ENCODE measurements at regions not wholly inside any gene's neighbourhood (a gene's known extent, or its start where the extent isn't known, plus 50 kb on each side); places are given as distances from the start of the nearest gene placed in this dataset.

DNA sequence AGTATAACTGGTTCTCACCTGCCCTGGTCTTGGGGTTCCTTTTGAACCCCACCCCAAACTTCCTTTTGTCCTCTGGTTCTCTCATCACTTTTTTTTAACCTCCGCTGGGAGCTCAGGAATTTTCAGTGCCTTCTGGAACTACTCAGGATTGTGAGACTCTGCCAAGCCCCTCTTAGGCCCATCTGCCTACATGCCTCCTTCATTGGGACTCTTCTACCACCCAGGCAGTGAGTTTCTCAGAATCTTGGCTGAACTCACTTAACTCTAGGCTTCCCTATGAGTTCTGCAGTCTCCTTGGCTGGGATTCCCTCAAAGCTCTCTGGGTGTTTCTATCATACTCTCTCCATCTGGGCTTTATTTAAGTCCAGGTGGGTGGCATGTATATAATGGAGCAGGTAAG is 86.3 kb downstream of the MDH1 start:
- ChIA-PET CTCF (interaction anchor here (0.6 kb wide), 1 partner anchor 9 kb away, joined by 3 read pairs; no protein-coding TSS in a partner anchor), POLR2A (no interaction called here)
- TF ChIP-seq L3MBTL2 (conservative IDR thresholded peaks at IDR 0.05) (no peak), SUZ12 (IDR thresholded peaks at IDR 0.05) (no peak), TARDBP (IDR thresholded peaks at IDR 0.05) (no peak), FOXM1 (IDR thresholded peaks at IDR 0.05; ENCODE audit: borderline replicate concordance) (no peak), NFRKB (IDR thresholded peaks at IDR 0.05) (no peak), HDGF (IDR thresholded peaks at IDR 0.05; ENCODE audit: borderline replicate concordance) (no peak), SP1 (IDR thresholded peaks at IDR 0.05) (no peak), FOXA1 (IDR thresholded peaks at IDR 0.05) (no peak), ZNF384 (IDR thresholded peaks at IDR 0.05) (no peak), ELF4 (IDR thresholded peaks at IDR 0.05) (no peak), ARNT (IDR thresholded peaks at IDR 0.05) (no peak), LEF1 (IDR thresholded peaks at IDR 0.05; ENCODE audit: borderline replicate concordance) (no peak), BHLHE40 (IDR thresholded peaks at IDR 0.05; ENCODE audit: borderline replicate concordance) (no peak), CTBP1 (IDR thresholded peaks at IDR 0.05; ENCODE audit: borderline replicate concordance) (no peak), FOXK2 (IDR thresholded peaks at IDR 0.05) (no peak)
- TF ChIP-seq, protein P1, sequence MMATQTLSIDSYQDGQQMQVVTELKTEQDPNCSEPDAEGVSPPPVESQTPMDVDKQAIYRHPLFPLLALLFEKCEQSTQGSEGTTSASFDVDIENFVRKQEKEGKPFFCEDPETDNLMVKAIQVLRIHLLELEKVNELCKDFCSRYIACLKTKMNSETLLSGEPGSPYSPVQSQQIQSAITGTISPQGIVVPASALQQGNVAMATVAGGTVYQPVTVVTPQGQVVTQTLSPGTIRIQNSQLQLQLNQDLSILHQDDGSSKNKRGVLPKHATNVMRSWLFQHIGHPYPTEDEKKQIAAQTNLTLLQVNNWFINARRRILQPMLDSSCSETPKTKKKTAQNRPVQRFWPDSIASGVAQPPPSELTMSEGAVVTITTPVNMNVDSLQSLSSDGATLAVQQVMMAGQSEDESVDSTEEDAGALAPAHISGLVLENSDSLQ (IDR thresholded peaks at IDR 0.05), result no peak
- DNase-seq (ENCODE audit: extremely low spot score), result no peak

DNA sequence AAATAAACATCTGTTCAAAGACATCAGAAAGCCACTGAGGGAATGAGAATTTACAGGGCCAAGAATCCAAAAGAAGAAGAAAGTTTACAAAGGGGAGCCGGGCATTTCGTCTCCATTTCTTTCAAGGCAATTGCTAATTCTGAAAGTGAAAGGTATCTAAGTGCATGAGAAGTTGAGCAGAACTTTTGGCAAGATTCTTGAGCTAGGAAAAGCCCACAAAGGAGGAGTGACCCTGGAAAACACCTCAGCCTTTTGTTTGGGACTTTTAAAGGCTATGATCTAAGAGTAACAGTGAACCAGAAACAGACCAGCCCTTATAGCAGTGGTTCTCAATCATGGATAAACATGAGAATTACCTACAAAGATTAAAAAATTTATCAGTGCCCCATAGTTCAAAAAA is 87.4 kb downstream of the MDH1 start:
- CTCF ChIA-PET, result interaction anchor here (0.9 kb wide), 1 partner anchor 23 kb away, joined by 3 read pairs; no protein-coding TSS in a partner anchor
- DNase-seq (ENCODE audit: extremely low spot score), result no peak
- TF ChIP-seq BHLHE40 (IDR thresholded peaks at IDR 0.05; ENCODE audit: borderline replicate concordance), result no peak
- no peak for TF ChIP-seq TARDBP (IDR thresholded peaks at IDR 0.05)
- no peak for TF ChIP-seq SP1 (IDR thresholded peaks at IDR 0.05)
- no peak for TF ChIP-seq FOXM1 (IDR thresholded peaks at IDR 0.05; ENCODE audit: borderline replicate concordance)
- POLR2A ChIA-PET, result no interaction called here

DNA sequence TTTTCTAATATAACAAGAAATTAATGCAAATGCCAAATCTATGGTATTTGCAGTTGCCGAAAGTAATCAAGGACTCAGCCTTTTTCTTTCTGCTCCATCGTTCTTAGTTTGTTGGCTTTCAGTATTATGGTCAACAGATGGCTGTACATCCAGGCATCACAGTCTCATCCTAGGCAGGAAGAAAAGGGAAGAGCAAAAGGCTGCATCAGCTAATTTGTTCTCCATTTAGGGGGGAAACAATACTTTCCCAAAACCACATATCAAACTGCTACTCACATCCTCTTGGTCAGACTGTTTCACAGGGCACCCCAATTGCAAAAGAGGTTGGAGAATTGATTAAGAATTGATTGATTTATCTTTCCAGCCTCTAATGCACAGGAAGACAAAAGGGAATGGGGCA is 89.3 kb downstream of the MDH1 start:
- TF ChIP-seq L3MBTL2 (conservative IDR thresholded peaks at IDR 0.05), result no peak
- DNase-seq (ENCODE audit: extremely low spot score), result no peak
- ChIA-PET CTCF (no interaction called here), POLR2A (no interaction called here)

DNA sequence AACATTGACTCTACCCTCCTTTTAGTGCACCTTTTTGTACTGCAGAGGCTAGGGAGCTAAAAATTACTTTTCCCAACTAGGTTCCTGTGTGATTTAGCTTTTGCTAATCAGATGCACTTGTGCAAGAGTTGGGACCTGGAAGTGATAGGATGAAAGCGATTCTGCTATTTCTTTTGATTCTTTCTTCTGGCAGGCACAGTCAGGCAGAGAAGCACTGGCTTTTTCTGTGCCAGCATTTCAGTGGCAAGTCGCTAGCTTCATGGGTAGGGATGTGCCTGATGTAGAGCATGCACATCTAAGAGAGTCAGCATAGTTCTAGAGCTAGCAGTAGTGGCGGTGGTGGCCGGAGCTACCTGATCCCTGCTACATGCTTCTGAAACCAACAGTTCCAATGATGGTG is 89.8 kb downstream of the MDH1 start:
- POLR2A ChIA-PET, result no interaction called here
- CTCF ChIA-PET, result no interaction called here
- DNase-seq (ENCODE audit: extremely low spot score), result no peak
- TF ChIP-seq TARDBP (IDR thresholded peaks at IDR 0.05) (no peak), FOXA1 (IDR thresholded peaks at IDR 0.05) (no peak)

DNA sequence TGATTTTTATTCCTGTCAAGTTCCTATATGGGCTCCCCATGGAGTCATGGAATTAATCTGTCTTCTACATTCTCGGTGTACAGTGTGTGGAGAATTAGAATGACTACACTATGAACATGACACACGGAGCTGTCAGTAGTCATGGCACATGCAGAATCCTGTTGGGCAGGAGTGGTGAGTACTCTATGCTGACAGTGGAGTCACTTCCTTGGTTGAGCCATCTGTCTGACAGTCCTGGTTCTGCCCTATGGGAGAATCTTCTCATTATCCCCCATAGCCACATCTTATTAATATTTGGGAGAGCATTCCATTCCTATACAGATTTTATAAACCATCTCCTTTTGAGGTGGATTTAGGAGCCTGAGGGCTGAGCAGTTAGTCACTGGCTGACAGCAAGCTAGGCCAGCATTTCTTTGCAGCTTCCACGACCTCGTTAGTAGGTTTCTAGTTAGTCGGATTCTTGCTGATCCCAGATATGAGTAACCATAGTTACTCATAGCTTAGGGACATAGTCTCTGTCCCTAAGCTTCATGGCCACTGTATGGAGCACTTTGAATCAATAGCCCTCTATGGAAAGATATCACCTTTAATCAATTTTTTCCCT is 90.6 kb downstream of the MDH1 start:
- DNase-seq (ENCODE audit: extremely low spot score), result no peak
- CTCF ChIA-PET, result no interaction called here

DNA sequence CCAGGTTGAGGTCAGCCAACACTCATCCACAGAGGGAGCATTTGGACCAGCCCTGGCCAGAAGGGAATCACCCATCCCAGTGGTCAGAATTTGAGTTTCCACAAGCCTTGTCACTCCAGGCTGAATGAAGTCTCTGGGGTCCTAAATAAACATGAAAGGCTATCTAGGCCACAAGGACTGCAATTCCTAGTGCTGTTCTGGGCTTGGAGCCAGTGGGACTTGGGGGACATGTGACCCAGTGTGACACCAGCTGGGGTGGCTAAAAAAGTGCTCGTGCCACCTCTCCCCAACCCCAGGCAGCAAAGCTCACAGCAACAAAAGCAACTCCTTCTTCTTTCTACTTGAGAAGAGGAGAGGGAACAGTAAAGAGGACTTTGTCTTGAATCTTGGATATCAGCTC is 91.7 kb downstream of the MDH1 start:
- no peak for TF ChIP-seq ELF4 (IDR thresholded peaks at IDR 0.05)
- no peak for TF ChIP-seq L3MBTL2 (conservative IDR thresholded peaks at IDR 0.05)
- TF ChIP-seq FOXK2 (IDR thresholded peaks at IDR 0.05), result no peak
- no peak for TF ChIP-seq SP1 (IDR thresholded peaks at IDR 0.05)
- TF ChIP-seq HDGF (IDR thresholded peaks at IDR 0.05; ENCODE audit: borderline replicate concordance), result no peak
- no peak for TF ChIP-seq CTBP1 (IDR thresholded peaks at IDR 0.05; ENCODE audit: borderline replicate concordance)
- TF ChIP-seq, protein P1 (IDR thresholded peaks at IDR 0.05), result no peak
- no peak for TF ChIP-seq BHLHE40 (IDR thresholded peaks at IDR 0.05; ENCODE audit: borderline replicate concordance)
- TF ChIP-seq ARNT (IDR thresholded peaks at IDR 0.05), result no peak
- TF ChIP-seq FOXM1 (IDR thresholded peaks at IDR 0.05; ENCODE audit: borderline replicate concordance), result no peak
- TF ChIP-seq TARDBP (IDR thresholded peaks at IDR 0.05), result no peak
- TF ChIP-seq LEF1 (IDR thresholded peaks at IDR 0.05; ENCODE audit: borderline replicate concordance), result no peak
- no peak for TF ChIP-seq ZNF384 (IDR thresholded peaks at IDR 0.05)
- ChIA-PET CTCF (interaction anchor here (0.6 kb wide), 1 partner anchor 11 kb away, joined by 3 read pairs; no protein-coding TSS in a partner anchor), POLR2A (no interaction called here)
- DNase-seq (ENCODE audit: extremely low spot score), result no peak

More for the DNA sequence above, 90.6 kb downstream of the MDH1 start:
- POLR2A ChIA-PET, result no interaction called here
- TF ChIP-seq SUZ12 (IDR thresholded peaks at IDR 0.05) (no peak), TARDBP (IDR thresholded peaks at IDR 0.05) (no peak), NFRKB (IDR thresholded peaks at IDR 0.05) (no peak), ZNF384 (IDR thresholded peaks at IDR 0.05) (no peak), CTBP1 (IDR thresholded peaks at IDR 0.05; ENCODE audit: borderline replicate concordance) (no peak), BHLHE40 (IDR thresholded peaks at IDR 0.05; ENCODE audit: borderline replicate concordance) (no peak), LEF1 (IDR thresholded peaks at IDR 0.05; ENCODE audit: borderline replicate concordance) (no peak), ELF4 (IDR thresholded peaks at IDR 0.05) (no peak)
- TF ChIP-seq, protein P1 (IDR thresholded peaks at IDR 0.05), result no peak

DNA sequence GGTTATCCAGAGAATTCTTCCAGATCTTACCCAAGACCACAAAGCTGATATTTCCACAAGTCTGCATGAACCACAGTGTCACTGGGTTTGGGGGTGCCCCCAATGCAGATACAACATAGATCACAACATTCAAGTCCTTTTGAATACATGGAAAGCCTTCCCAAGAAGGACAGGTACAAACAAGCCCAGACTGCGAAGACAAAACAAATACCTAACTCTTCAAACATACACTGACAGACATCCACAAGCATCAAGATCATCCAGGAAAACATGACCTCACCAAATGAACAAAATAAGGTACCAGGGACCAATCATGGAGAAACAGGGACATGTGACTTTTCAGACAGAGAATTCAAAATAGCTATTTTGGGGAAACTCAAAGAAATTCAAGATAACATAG is 93.1 kb downstream of the MDH1 start:
- POLR2A ChIA-PET, result interaction anchor here (1.5 kb wide), 1 partner anchor 93 kb away, joined by 3 read pairs; the partner anchor contains the start of genes MDH1 and WDPCP
- CTCF ChIA-PET, result no interaction called here

More for the DNA sequence above, 93.1 kb downstream of the MDH1 start:
- TF ChIP-seq BHLHE40 (IDR thresholded peaks at IDR 0.05; ENCODE audit: borderline replicate concordance) (no peak), ZNF384 (IDR thresholded peaks at IDR 0.05) (no peak), FOXM1 (IDR thresholded peaks at IDR 0.05; ENCODE audit: borderline replicate concordance) (no peak), SP1 (IDR thresholded peaks at IDR 0.05) (no peak), ELF4 (IDR thresholded peaks at IDR 0.05) (no peak), CTBP1 (IDR thresholded peaks at IDR 0.05; ENCODE audit: borderline replicate concordance) (no peak), SUZ12 (IDR thresholded peaks at IDR 0.05) (no peak), FOXA1 (IDR thresholded peaks at IDR 0.05) (no peak), ARNT (IDR thresholded peaks at IDR 0.05) (no peak), NFRKB (IDR thresholded peaks at IDR 0.05) (no peak), L3MBTL2 (conservative IDR thresholded peaks at IDR 0.05) (no peak), HDGF (IDR thresholded peaks at IDR 0.05; ENCODE audit: borderline replicate concordance) (no peak)
- TF ChIP-seq, protein P1 (IDR thresholded peaks at IDR 0.05), result no peak
- no peak for DNase-seq (ENCODE audit: extremely low spot score)
